ENCODE measurements at regions not wholly inside any gene's neighbourhood (a gene's known extent, or its start where the extent isn't known, plus 50 kb on each side); places are given as distances from the start of the nearest gene placed in this dataset.

DNA sequence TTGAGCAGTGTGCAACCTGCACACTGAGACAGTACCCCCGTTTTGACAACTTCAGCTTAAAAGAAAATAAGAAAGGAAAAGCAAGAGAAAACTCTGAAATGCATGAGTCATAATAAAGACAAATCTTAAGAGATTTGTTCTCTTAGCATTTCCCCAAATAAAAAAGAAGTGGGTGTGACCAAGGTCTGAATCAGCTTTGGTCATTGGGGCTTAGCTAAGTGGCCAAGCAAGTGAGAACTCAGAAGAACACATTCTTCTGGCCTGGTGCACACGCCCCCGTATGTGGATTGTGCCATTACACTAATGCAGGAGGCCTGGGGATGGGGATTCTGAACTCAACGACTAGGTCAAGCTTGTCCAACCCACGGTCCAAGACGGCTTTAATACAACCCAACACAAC is 56.9 kb upstream of the PDZRN3 start:
- H3K36me3 Mint-ChIP-seq (ENCODE audit: low read depth), result no peaks in the 10 kb centered on the region
- ChIA-PET POLR2A (no interaction called here), CTCF (no interaction called here)
- DNase-seq (no peak), ATAC-seq (ENCODE audit: low read depth) (no peak)
- intact Hi-C loops (cut with micrococcal nuclease), result no loop called here
- no peaks in the 10 kb centered on the region for H3K4me1 Mint-ChIP-seq
- H3K9me3 Mint-ChIP-seq, result no peaks in the 10 kb centered on the region
- H3K4me3 Mint-ChIP-seq, result no peak overlapping the region
- H3K27ac Mint-ChIP-seq, result no peak overlapping the region
- no peaks in the 10 kb centered on the region for H3K27me3 Mint-ChIP-seq
- TF ChIP-seq, protein P1, sequence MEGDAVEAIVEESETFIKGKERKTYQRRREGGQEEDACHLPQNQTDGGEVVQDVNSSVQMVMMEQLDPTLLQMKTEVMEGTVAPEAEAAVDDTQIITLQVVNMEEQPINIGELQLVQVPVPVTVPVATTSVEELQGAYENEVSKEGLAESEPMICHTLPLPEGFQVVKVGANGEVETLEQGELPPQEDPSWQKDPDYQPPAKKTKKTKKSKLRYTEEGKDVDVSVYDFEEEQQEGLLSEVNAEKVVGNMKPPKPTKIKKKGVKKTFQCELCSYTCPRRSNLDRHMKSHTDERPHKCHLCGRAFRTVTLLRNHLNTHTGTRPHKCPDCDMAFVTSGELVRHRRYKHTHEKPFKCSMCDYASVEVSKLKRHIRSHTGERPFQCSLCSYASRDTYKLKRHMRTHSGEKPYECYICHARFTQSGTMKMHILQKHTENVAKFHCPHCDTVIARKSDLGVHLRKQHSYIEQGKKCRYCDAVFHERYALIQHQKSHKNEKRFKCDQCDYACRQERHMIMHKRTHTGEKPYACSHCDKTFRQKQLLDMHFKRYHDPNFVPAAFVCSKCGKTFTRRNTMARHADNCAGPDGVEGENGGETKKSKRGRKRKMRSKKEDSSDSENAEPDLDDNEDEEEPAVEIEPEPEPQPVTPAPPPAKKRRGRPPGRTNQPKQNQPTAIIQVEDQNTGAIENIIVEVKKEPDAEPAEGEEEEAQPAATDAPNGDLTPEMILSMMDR (IDR thresholded peaks at IDR 0.05), result no peak

DNA sequence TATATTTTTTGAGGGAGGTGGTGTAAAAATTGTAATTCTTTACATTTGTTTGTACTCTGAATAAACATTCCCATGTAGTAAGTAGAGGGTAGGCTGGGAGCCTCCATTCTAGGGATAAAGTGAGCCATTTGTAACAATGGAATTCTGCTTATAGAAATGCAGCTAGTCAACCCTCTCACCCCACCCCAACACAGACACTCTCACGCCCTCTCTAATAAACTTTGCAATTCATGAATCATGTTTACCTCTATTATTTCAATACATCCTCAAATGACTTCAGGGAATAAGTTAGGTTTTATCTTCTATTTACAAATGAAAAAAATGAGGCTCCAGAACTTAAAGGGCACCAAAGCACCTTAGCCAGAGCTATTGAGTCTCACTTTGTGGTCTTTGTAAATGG is 56.5 kb upstream of the PDZRN3 start:
- no peaks in the 10 kb centered on the region for H3K4me1 Mint-ChIP-seq
- POLR2A ChIA-PET, result no interaction called here
- CTCF ChIA-PET, result no interaction called here

DNA sequence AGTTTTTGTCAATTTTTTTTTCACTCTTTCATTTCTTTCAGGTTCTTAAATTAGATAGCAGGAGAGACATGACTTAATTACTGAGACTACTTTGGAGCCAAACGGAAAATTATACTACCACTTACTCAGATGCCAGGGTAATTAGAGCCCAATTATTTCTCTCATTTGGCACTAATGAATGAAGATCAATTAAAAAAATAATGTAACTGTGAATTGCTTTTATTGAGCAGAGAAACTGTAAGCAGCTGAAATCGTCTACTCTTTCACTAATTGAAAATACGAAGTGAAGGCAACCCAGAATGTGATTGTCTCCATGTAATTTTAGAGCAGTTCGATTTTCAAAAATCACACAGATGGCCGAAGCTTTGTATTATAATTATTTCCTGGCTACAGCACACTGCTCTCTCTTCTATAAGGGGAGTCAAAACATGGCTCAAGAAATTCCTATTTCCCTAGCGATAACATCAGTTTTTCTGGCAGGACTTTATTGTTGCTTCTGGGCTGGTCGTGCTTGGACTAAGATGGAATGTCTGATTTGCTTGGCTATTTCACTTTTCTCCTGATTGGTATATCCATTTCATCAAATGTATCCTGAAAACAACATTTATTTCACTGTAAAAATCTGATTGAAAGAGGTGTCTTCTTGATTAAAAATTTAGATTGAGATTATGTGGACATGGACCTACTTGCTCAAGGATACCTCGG is 55.8 kb upstream of the PDZRN3 start:
- intact Hi-C loops (cut with micrococcal nuclease), result no loop called here
- CTCF ChIA-PET, result no interaction called here
- no peak for DNase-seq
- H3K27me3 Mint-ChIP-seq, result no peaks in the 10 kb centered on the region
- H3K9me3 Mint-ChIP-seq, result no peaks in the 10 kb centered on the region
- TF ChIP-seq, protein P1 (IDR thresholded peaks at IDR 0.05), result no peak
- no peak overlapping the region for H3K4me3 Mint-ChIP-seq
- no peaks in the 10 kb centered on the region for H3K4me1 Mint-ChIP-seq
- H3K27ac Mint-ChIP-seq, result no peak overlapping the region
- no peak for ATAC-seq (ENCODE audit: low read depth)
- H3K36me3 Mint-ChIP-seq (ENCODE audit: low read depth), result no peaks in the 10 kb centered on the region
- POLR2A ChIA-PET, result no interaction called here

More for the DNA sequence above, 56.5 kb upstream of the PDZRN3 start:
- DNase-seq (no peak), ATAC-seq (ENCODE audit: low read depth) (no peak)
- no peak overlapping the region for H3K27ac Mint-ChIP-seq
- H3K36me3 Mint-ChIP-seq (ENCODE audit: low read depth), result no peaks in the 10 kb centered on the region
- no peaks in the 10 kb centered on the region for H3K9me3 Mint-ChIP-seq
- intact Hi-C loops (cut with micrococcal nuclease), result no loop called here
- TF ChIP-seq, protein P1 (IDR thresholded peaks at IDR 0.05), result no peak
- H3K27me3 Mint-ChIP-seq, result no peaks in the 10 kb centered on the region
- no peak overlapping the region for H3K4me3 Mint-ChIP-seq

DNA sequence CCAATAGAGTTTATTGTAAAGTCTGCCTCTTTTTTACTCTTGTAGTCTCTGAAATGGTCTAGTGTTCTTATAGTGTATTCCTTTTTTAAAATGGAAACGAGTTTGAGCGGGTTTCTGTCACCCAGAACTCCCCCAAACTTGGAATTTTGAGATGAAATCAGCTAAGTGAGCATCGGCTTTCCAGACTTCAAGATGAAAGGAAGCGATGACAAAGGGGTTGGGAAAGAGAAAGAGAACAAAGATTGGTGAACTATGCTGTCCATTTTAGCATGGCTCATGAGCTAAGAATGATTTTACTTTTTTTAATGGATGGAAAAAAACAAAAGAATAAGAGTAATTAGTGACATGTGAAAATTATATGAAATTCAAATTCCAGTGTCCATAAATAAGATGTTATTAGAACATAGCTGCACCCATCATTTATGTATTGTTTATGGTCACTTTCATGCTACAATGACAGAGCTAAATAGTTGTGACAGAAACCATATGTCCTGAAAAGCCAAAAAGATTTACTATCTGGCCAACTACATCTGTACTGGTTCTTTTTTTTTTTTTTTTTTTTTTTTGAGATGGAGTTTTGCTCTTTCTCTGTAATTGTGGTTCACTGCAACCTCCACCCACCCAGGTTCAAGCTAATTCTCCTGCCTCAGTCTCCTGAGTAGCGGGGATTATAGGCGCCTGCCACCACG is 52.7 kb upstream of the PDZRN3 start:
- no peak for DNase-seq
- Mint-ChIP-seq H3K36me3 (ENCODE audit: low read depth) (no peaks in the 10 kb centered on the region), H3K9me3 (no peaks in the 10 kb centered on the region), H3K4me3 (no peak overlapping the region), H3K27me3 (no peaks in the 10 kb centered on the region), H3K27ac (no peak overlapping the region), H3K4me1 (no peaks in the 10 kb centered on the region)
- TF ChIP-seq, protein P1 (IDR thresholded peaks at IDR 0.05), result no peak
- ChIA-PET CTCF (no interaction called here), POLR2A (no interaction called here)
- ATAC-seq (ENCODE audit: low read depth), result no peak
- intact Hi-C loops (cut with micrococcal nuclease), result no loop called here

Data from activated B cell treated with CpG ODN at 0.5 μM for 24 hours (primary cell).